ENCODE measurements at regions not wholly inside any gene's neighbourhood (a gene's known extent, or its start where the extent isn't known, plus 50 kb on each side); places are given as distances from the start of the nearest gene placed in this dataset.

DNA sequence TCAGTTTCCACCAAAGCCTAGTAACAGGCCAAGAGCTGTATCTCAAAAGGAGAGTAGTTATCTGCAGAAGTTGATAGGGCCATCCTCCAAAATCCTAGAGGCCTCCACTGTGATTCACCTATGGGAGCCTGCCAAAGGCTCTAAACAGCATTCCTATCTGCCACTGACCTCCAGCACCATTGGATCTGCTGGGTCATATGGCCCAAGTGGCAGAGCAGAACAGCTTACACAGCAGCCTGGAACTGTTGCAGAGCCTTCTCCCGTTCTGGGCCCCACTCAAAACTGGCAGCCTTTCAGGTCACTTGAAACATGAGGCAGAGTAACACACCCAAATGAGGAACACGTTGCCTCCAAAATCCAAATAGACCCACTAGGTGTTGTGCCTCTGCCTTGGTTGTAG lies 345.2 kb upstream of the RND3 start:
- CTCF ChIA-PET: no interaction called here
- intact Hi-C loops (cut with micrococcal nuclease): no loop called here
- POLR2A ChIA-PET: no interaction called here

More for the DNA sequence above, 345.2 kb upstream of the RND3 start:
- TF ChIP-seq POLR2A (IDR thresholded peaks at IDR 0.05; ENCODE audit: borderline replicate concordance, extremely low read depth, insufficient read depth, insufficient read length) (no peak), CBX3 (IDR thresholded peaks at IDR 0.05; ENCODE audit: low read depth) (no peak), TCF7L2 (IDR thresholded peaks at IDR 0.05; ENCODE audit: borderline replicate concordance, extremely low read depth, insufficient read depth, insufficient read length) (no peak), SRF (IDR thresholded peaks at IDR 0.05; ENCODE audit: low read depth) (no peak), EZH2phosphoT487 (IDR thresholded peaks at IDR 0.05; ENCODE audit: borderline replicate concordance) (no peak), ELF1 (IDR thresholded peaks at IDR 0.05; ENCODE audit: borderline replicate concordance, low read depth) (no peak), ZFX (IDR thresholded peaks at IDR 0.05) (no peak), JUND (IDR thresholded peaks at IDR 0.05) (no peak), CEBPB (IDR thresholded peaks at IDR 0.05; ENCODE audit: low read depth) (no peak), ATF3 (IDR thresholded peaks at IDR 0.05) (no peak), YY1 (IDR thresholded peaks at IDR 0.05; ENCODE audit: extremely low read depth, insufficient replicate concordance, low read depth, low read length) (no peak), POLR2AphosphoS5 (IDR thresholded peaks at IDR 0.05; ENCODE audit: low read depth, low read length) (no peak)
- TF ChIP-seq, protein P1, sequence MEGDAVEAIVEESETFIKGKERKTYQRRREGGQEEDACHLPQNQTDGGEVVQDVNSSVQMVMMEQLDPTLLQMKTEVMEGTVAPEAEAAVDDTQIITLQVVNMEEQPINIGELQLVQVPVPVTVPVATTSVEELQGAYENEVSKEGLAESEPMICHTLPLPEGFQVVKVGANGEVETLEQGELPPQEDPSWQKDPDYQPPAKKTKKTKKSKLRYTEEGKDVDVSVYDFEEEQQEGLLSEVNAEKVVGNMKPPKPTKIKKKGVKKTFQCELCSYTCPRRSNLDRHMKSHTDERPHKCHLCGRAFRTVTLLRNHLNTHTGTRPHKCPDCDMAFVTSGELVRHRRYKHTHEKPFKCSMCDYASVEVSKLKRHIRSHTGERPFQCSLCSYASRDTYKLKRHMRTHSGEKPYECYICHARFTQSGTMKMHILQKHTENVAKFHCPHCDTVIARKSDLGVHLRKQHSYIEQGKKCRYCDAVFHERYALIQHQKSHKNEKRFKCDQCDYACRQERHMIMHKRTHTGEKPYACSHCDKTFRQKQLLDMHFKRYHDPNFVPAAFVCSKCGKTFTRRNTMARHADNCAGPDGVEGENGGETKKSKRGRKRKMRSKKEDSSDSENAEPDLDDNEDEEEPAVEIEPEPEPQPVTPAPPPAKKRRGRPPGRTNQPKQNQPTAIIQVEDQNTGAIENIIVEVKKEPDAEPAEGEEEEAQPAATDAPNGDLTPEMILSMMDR (IDR thresholded peaks at IDR 0.05 in 2 of 3, conservative IDR thresholded peaks at IDR 0.05 in 1 of 3; ENCODE audit: borderline replicate concordance in 1 of 3, insufficient read depth in 1 of 3, low read depth in 2 of 3, low read length in 2 of 3): no peak
- TF ChIP-seq, protein P2, sequence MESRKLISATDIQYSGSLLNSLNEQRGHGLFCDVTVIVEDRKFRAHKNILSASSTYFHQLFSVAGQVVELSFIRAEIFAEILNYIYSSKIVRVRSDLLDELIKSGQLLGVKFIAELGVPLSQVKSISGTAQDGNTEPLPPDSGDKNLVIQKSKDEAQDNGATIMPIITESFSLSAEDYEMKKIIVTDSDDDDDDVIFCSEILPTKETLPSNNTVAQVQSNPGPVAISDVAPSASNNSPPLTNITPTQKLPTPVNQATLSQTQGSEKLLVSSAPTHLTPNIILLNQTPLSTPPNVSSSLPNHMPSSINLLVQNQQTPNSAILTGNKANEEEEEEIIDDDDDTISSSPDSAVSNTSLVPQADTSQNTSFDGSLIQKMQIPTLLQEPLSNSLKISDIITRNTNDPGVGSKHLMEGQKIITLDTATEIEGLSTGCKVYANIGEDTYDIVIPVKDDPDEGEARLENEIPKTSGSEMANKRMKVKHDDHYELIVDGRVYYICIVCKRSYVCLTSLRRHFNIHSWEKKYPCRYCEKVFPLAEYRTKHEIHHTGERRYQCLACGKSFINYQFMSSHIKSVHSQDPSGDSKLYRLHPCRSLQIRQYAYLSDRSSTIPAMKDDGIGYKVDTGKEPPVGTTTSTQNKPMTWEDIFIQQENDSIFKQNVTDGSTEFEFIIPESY (IDR thresholded peaks at IDR 0.05; ENCODE audit: extremely low read depth, insufficient replicate concordance, low read length): no peak
- H3K9me3 ChIP-seq (ENCODE audit: control insufficient read depth in 1 of 2, insufficient read depth in 1 of 2, low read depth in 1 of 2, low read length in 2 of 2): no peaks in the 10 kb centered on the region
- no peak overlapping the region for H3K9ac ChIP-seq (ENCODE audit: low read length)
- ATAC-seq (no peak), DNase-seq (ENCODE audit: low read depth, low spot score) (no peak)
- H3K36me3 ChIP-seq (ENCODE audit: control insufficient read depth in 1 of 2, insufficient read depth in 2 of 2, low read length in 2 of 2): no peaks in the 10 kb centered on the region
- H4K20me1 ChIP-seq (ENCODE audit: insufficient read depth): no peaks in the 10 kb centered on the region
- RAD21 ChIA-PET (ENCODE audit: low non-redundant PET in 1 of 2, low total read pairs in 2 of 2, uncharacterized antibody in 2 of 2, unreplicated experiment in 2 of 2): no interaction called here
- H3K4me3 ChIP-seq (replicated peaks in 1 of 2; ENCODE audit: low read depth in 1 of 2, low read length in 2 of 2): no peak overlapping the region
- no TSS peak for BruUV-seq (replicated peaks)
- no peaks in the 10 kb centered on the region for H3K27me3 ChIP-seq (ENCODE audit: insufficient read depth, low read length)
- H2AFZ ChIP-seq (ENCODE audit: low read depth, low read length, poor library complexity, severe bottlenecking): no peak overlapping the region
- no peaks in the 10 kb centered on the region for H3K9me2 ChIP-seq (ENCODE audit: insufficient read depth)
- H3K79me2 ChIP-seq (ENCODE audit: insufficient read depth, low read length): no peaks in the 10 kb centered on the region
- no peak overlapping the region for H3K27ac ChIP-seq (ENCODE audit: low read depth, low read length)
- no peaks in the 10 kb centered on the region for H3K4me1 ChIP-seq (ENCODE audit: control insufficient read depth in 1 of 2, insufficient read depth in 2 of 2, low read length in 2 of 2)
- no peak overlapping the region for H3K4me2 ChIP-seq (ENCODE audit: low read length)
